Left lobe of liver (tissue), 2 donors: ENCODE measurements at regions not wholly inside any gene's neighbourhood (a gene's known extent, or its start where the extent isn't known, plus 50 kb on each side); places are given as distances from the start of the nearest gene placed in this dataset.

Experiments
- ATAC-seq: fragments of 200-7000 bp; cut with Tn5 transposase; one replicate; pipeline ENCODE4 v1.9.1; 2020; ENCODE audit warnings: mild to moderate bottlenecking, moderate library complexity
- DNase-seq: peaks from one replicate; pipeline ENCODE4 v3.0.0-alpha.2; 2020; ENCODE audit warnings: low spot score
- donor health status: DM: no; HTN: no; CAD: no; lungs with moderate emphysema.
- donor health status: DM: no; HTN: yes; CAD: no.

GRCh38 chr10:58140691-58141347 is 126.9 kb downstream of the IPMK start:
- ATAC-seq (no peak), DNase-seq (no peak)

- DNase-seq: no peak
- no peak for ATAC-seq
Measured at GRCh38 chr10:58140054-58140453, 127.6 kb downstream of the IPMK start.

- ATAC-seq (no peak), DNase-seq (no peak)
Measured at GRCh38 chr10:58137813-58138212, 129.9 kb downstream of the IPMK start.

GRCh38 chr10:58115218-58116050 is 152.3 kb downstream of the IPMK start:
- ATAC-seq (peak; percentile 97), DNase-seq (no peak)

GRCh38 chr10:58109731-58110130 is 158.0 kb downstream of the IPMK start:
- ATAC-seq (no peak), DNase-seq (no peak)

GRCh38 chr10:58107506-58107905 is 160.2 kb downstream of the IPMK start:
- ATAC-seq (no peak), DNase-seq (no peak)

GRCh38 chr10:58106211-58107035 is 161.3 kb downstream of the IPMK start:
- no peak for ATAC-seq
- DNase-seq: no peak

GRCh38 chr10:58104351-58104751 is 163.3 kb downstream of the IPMK start:
- DNase-seq (no peak), ATAC-seq (no peak)

GRCh38 chr10:58102897-58103296 is 164.8 kb downstream of the IPMK start:
- DNase-seq (no peak), ATAC-seq (no peak)

GRCh38 chr10:58101682-58102081 is 166.0 kb downstream of the IPMK start:
- ATAC-seq (no peak), DNase-seq (no peak)

GRCh38 chr10:58094985-58095718 is 172.5 kb downstream of the IPMK start:
- DNase-seq (no peak), ATAC-seq (no peak)

GRCh38 chr10:58091886-58092285 is 175.8 kb downstream of the IPMK start:
- DNase-seq (no peak), ATAC-seq (no peak)

GRCh38 chr10:58089739-58090138 is 178.0 kb downstream of the IPMK start:
- DNase-seq (no peak), ATAC-seq (no peak)

- no peak for DNase-seq
- ATAC-seq: no peak
Measured at GRCh38 chr10:58087896-58088295, 179.8 kb downstream of the IPMK start.

GRCh38 chr10:58086763-58087150 is 180.9 kb downstream of the IPMK start:
- no peak for ATAC-seq
- no peak for DNase-seq

GRCh38 chr10:58086144-58086762 is 181.4 kb downstream of the IPMK start:
- DNase-seq (no peak), ATAC-seq (no peak)

GRCh38 chr10:58082248-58082647 is 185.4 kb downstream of the IPMK start:
- DNase-seq (no peak), ATAC-seq (no peak)

GRCh38 chr10:58081353-58081752 is 186.3 kb downstream of the IPMK start:
- no peak for DNase-seq
- ATAC-seq: no peak

- DNase-seq (no peak), ATAC-seq (no peak)
Measured at GRCh38 chr10:58079461-58079860, 188.2 kb downstream of the IPMK start.

GRCh38 chr10:58072634-58073033 is 195.1 kb downstream of the IPMK start:
- no peak for ATAC-seq

GRCh38 chr10:58070956-58071355 is 196.7 kb downstream of the IPMK start:
- ATAC-seq (peak; percentile 80), DNase-seq (no peak)

More at GRCh38 chr10:58072634-58073033, 195.1 kb downstream of the IPMK start:
- no peak for DNase-seq
